Skin of body (tissue), 1 donor: ENCODE measurements at regions not wholly inside any gene's neighbourhood (a gene's known extent, or its start where the extent isn't known, plus 50 kb on each side); places are given as distances from the start of the nearest gene placed in this dataset.

ENCODE experiments used
- DNase-seq: peaks from one replicate; lab custom pipeline; 2025; lab: John Stamatoyannopoulos, UW

DNA sequence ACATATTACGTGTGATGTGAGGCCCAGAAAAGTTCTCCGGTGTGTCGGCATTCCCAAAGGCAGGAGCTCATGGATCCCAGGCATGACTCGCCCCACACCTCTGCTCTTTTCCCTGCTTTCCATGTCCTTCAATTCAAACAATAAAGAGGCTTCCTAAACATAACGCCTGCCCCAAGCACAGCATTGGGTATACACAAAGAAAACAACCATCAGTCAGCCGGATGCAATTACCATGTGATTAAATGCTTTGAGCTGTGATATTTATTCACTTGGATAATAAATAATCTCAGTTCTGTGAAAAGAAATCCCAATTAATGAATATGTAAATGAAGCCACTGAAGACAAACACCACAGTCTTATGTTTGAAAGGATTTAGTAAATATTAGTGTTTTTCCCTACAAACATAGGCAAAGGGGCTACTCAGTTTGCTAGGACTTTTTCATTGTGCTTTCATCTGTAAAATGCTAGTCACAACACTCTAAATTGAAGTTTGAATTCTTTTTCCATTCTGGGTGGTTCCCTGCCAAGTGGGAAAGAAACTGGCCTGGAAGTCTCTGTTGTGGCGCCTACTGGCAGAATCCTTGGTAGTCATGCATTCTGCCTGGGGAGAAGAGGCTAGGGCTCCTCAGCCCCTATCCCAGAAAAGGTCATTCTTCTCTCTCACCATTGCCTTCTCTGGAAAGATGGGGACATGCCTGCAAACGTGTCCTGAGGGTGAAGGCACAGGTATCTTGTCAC, 144.7 kb downstream of the COL6A3 start:
- DNase-seq = no peak

GRCh38 chr2:237270520-237270919, 143.4 kb downstream of the COL6A3 start:
- no peak for DNase-seq

DNA sequence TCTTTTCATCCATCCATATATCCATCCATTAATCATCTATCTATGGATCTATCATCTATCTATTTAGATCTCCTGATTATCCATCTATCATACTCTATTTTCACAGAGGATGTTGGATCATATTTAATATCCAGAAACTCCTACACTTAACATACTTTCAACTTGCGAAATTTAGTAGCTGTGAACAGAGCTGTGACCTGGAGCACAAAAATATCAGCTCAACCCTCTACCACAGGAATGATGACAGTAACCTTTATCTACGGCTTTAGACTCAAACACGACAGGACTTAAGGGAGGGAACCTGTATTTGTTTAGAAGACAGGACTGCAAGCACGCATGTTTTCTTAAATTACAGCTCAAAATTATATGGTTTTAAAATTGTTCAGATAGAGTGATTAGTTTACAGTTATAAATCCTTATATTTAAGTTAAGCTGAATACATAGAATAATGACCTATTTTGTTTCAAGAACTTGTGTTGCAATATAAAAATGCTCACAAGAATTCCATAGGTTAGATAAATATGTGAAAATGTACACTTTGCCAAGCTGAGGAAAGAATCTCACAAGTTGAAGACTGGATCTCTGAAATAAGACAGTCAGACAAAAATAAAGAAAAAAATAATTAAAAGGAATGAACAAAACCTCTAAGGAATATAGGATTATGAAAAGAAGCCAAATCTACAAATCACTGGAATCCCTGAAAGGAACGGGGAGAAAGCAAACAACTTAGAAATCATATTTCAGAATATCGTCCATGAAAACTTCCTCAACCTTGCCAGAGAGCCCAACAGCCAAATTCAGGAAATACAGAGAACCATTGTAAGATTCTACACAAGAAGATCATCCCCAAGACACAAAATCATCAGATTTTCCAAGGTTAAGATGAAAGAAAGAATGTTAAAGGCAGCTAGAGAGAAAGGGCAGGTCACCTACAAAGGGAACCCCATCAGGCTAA, 142.0 kb downstream of the COL6A3 start:
- DNase-seq = no peak
